ENCODE measurements at regions not wholly inside any gene's neighbourhood (a gene's known extent, or its start where the extent isn't known, plus 50 kb on each side); places are given as distances from the start of the nearest gene placed in this dataset.
A peak's percentile ranks its signal among the peaks of the same experiment; 100 is the strongest.
"Not testable (repeated sequence)": the region's sequence is repeated elsewhere in the genome, so short reads cannot be mapped to it uniquely, and the experiment has no call there.

DNA sequence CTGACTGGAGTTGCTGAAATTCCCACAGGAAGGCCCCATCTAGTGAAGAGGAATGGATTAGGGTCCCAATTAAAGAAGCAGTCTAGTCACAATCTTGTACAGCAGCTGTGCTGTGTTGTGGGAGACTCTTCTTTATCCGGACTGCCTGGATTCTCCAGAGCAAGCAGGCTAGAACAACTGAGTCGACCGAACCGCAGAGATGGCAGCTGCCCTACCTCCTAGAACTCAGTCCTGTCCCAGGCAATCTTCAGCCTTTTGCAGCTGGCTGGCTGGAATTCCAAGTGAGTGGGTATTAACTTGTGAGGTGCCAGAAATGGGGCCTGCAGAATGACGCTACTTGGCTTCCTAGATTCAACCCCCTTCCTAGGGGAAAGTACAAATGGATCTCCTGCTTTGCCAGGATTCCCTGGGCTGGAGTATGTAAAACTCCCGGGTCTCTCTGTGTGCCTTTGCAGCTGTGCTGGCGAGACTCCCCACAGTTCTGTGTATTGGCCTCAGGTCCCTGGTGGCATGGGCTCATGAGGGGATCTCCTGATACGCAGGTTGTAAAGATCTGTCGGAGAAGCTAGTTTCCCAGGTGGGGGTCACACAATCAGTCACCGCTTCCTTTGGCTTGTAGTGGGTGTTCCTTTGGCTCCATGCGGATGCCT, 1952.6 kb upstream of the LRRTM1 start:
- DNase-seq = no peak

- no peak for DNase-seq
Measured at GRCh38 chr2:82256288-82256687, 1951.7 kb upstream of the LRRTM1 start.

DNA sequence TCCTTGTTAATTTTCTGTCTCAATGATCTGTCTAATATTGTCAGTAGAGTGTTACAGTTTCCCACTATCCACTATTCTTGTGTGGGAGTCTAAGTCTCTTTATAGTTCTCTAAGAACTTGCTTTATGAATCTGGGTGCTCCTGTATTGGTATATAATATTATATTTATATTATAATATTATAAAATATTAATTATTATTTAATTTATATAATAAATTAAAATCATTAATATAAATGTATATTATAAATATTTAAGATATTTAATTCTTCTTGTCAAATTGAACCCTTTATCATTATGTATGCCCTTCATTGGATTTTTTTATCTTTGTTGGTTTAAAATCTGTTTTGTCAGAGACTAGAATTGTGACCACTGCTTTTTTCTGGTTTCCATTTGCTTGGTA, 1950.2 kb upstream of the LRRTM1 start:
- no peak for DNase-seq

- DNase-seq = no peak
Measured at GRCh38 chr2:82246220-82246775, 1941.7 kb upstream of the LRRTM1 start.

- no peak for DNase-seq
Measured at GRCh38 chr2:82239176-82239575, 1934.6 kb upstream of the LRRTM1 start.

GRCh38 chr2:82237994-82238662, 1933.6 kb upstream of the LRRTM1 start:
- DNase-seq = no peak

GRCh38 chr2:82234283-82234874, 1929.8 kb upstream of the LRRTM1 start:
- no peak for DNase-seq

GRCh38 chr2:82233806-82234205, 1929.3 kb upstream of the LRRTM1 start:
- no peak for DNase-seq

DNA sequence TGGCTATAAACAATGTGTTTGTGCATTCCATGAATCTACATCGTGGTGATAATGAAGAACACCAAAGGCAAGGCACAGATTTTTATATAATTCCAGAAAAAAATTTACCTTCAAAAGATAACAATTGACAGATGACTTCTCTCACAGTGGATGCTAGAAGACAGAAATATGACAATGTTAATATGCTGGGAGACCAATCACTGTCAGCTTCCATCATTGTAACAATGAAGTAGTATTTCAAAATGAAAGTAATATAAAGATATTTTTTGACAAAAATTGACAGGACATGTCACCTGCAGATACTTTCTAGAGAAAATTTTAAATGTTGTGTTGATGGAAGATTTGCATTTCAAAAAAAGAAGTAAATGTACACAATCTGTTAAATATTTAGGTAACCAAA, 1925.9 kb upstream of the LRRTM1 start:
- no peak for DNase-seq

- DNase-seq = no peak
Measured at GRCh38 chr2:82226441-82226840, 1921.9 kb upstream of the LRRTM1 start.

GRCh38 chr2:82224301-82224940, 1919.9 kb upstream of the LRRTM1 start:
- peak; percentile 0 for DNase-seq

- DNase-seq = no peak
Measured at GRCh38 chr2:82215212-82215611, 1910.7 kb upstream of the LRRTM1 start.

GRCh38 chr2:82199493-82199852, 1894.9 kb upstream of the LRRTM1 start:
- DNase-seq = no peak

DNA sequence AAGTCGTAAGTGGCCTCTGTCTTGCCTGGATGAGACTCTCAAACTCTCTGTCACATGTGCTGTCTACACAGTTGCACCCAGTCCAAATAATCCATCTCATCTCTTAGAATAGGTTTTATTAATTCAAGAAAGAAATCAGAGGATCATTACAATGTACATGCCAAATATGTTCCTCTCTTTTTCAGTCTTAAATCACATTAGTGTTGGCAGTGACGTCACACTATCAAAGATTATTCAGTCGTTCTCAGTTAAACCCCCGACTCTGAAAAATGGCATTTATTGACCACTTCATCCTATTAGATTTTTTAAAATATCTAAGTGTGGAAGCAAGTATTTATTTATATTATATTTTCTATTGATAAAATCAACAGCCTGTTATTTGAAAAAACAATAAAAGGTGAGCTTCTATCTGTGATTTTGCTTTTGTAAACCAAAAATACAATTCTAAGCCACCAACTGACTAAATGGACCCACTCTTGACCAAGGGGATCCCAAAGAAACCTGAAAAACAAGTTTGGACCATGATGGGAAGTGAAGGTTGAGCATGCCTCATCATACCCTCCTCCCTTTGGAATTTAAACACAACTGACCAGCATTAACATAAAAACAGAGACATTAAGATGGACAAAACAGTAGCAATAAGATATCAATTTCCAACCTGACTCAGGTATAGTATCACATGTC, 1894.4 kb upstream of the LRRTM1 start:
- no peak for DNase-seq

- no peak for DNase-seq
Measured at GRCh38 chr2:82182270-82182669, 1877.7 kb upstream of the LRRTM1 start.

DNA sequence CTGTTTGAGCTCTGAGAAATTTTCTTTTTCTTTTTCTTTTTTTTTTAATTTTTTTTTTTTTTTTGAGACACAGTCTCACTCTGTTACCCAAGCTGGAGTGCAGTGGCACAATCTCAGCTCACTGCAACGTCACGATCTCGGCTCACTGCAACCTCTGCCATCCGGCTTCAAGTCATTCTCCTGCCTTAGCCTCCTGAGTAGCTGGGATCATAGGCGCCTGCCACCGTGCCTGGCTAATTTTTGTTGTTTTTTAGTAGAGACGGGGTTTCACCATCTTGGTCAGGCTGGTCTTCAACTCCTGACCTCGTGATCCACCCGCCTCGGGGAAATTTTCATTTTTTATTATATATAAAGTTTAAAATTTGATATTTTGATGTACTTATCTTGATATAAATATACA, 1870.7 kb upstream of the LRRTM1 start:
- not testable (repeated sequence) for DNase-seq

DNA sequence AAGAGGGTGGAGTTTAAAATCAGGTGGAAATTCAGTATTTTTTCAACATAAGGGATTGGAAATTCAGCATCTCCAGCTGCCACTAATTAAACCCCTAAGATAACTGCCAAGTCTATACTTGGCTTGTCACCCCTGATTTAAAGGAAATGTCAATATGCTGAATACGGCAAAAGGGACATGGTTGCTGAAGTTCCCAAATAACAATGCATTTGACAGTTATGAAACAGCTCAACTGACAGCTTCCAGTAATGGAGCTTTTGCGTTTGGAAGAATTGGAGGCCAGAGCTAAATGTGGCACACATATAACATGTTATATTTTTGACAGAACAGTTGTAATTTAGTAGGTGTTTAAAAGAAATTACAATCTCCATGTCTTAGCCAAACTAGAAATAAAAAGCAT, 1867.9 kb upstream of the LRRTM1 start:
- no peak for DNase-seq

DNA sequence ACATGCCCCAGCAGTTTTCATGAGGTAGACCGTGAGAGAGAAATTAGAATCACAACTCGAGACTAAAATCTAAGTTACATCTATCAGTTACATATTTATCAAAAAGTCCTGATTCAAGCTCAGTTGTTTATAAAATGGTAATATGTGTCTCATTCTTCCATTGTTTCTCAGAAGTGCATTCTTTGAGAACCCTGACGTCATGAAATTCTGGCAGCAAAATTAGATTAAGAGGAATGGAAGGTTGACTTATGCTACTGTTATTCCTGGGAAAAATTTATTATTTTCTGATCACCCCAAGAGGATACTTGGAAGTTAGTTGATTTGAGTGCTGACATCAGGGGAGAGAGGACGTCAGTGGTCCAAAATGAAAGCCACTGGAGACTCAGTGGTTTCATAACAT, 1864.8 kb upstream of the LRRTM1 start:
- no peak for DNase-seq

- no peak for DNase-seq
Measured at GRCh38 chr2:82165377-82165776, 1860.8 kb upstream of the LRRTM1 start.

DNA sequence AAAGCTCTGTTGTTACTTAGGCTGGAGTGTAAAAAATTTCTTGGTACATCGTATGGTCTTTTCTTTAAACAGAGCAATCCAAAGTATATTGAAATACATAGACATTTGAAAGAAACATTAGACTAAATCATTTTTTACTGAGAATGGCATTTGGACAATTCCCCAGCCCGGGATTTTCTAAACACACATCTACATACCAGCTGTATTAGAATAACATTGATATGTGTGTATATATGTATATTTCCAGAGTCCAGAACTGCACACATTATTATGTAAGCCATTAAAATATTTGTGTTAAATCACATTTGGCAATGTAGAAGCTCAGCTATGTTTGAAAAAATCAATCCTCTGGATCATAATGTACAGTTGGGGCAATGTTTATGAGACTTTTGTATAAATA, 1853.6 kb upstream of the LRRTM1 start:
- DNase-seq = no peak

GRCh38 chr2:82155469-82155868, 1850.9 kb upstream of the LRRTM1 start:
- DNase-seq = no peak

DNA sequence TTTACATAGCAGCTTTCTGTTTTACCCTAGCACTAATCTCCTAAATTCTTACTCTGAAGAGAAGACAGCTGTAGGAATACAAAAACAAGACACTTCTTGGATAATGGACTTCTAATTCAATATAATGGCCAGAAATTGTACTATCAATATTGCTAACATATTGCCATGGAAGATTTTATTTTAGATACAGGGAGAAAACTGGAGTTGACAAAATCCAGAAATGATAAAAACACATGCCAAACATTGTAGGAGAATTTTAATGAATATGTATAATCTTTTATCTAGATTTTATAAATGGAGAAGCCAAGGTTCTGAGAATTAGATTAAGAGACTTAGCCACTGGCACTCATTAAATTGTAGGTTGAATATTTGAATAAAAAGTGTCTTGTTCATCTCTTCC, 1838.8 kb upstream of the LRRTM1 start:
- DNase-seq = no peak

DNA sequence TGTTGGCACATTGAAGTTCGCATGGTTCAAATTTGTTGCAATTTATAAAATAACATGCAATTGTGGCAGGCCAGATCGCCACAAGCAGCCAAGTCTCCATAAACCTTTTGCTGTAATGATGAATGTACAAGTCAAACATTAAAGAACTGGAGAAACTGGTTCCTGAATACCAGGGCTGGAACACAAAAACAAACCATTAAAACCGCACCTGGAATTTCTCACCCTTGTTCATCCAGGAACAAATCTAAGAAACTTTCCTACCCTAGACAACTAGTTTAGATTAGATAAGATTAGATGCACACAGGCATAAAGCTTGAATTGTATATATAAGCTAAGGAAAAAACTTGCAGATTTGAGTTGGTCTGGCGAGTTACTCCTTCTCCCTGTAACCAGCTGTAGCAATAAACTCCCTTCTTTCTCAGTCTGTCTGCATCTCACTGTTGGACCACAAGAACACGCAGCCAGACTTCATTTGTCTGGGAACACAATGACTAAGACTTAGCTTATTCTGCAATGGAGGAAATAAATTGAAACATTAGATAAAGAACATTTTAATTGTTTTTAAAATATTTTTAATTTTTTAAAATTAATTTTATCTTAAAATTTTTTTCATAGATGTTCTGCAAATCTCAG, 1835.5 kb upstream of the LRRTM1 start:
- no peak for DNase-seq

All from NCI-H1092 (cell line).